Pulmonary artery endothelial cell (primary cell): ENCODE measurements at regions not wholly inside any gene's neighbourhood (a gene's known extent, or its start where the extent isn't known, plus 50 kb on each side); places are given as distances from the start of the nearest gene placed in this dataset.
"Not testable (repeated sequence)": the region's sequence is repeated elsewhere in the genome, so short reads cannot be mapped to it uniquely, and the experiment has no call there.

Experiments
- DNase-seq: peaks from one replicate; pipeline ENCODE4 v3.0.0-alpha.2; 2011; ENCODE audit warnings: low read depth, low spot score

DNA sequence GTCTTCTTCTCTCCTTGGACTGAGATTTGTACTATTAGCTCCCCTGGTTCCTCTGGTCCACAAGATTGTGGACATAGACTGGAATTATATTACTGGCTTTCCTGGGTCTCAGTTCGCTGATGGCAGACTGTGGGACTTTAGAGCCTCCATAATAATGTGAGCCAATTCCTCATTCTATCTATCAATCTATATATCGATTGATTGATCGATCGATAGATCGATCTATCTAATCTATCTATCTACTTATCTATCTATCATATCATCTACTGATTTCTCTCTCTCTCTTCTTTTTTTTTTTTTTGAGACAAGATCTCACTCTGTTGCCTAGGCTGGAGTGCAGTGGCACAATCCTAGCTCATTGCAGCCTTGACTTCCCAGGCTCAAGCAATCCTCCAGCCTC is 51.5 kb upstream of the DDR1 start:
- DNase-seq, result no peak

DNA sequence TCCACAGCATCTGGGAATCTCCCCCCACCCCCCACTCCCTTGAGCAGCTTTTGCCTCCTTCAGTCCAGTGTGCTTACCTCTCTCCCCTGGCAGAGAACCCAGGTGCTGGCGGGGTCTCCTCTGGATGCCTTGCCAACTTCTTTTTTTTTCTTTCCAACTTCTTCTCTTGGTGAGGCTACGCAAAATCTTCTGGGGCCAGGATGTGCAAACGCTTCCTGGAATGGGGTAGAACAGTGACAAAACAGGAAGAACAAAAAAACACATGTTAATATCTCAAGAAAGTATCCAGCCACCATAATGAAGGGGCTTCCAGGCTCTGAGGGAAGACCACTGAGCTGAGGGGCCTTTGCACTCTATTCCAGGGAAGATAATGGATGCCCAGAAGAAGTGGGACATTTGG is 53.9 kb upstream of the DDR1 start:
- no peak for DNase-seq

DNA sequence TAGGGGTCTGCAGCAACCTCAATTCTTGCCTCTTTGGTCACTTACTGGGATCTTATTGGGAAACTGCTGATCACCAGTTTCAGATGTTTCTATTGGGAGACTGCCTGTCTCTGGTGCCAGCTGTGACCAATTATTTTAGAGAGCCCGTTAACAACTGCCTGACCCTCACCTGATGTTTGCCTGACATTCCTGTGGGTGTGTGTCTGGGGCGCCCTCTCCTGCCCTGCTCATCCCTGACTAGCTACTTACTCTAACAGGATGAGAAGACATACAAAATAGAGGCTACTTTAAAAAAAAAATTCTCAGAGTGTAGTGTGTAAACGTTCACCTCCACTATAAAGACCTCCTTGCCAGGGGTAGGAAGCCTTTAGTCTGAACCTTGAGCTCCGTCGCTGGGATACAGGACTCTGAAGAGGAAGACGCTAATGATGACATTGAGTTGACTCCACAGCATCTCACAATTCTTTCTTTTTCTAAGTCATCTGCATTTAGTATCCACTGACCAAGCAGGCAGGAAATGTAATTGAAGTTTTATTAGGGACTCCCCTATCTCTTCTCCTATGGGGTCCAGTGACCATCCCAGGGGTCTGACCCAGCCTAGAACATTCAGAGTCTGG is 54.6 kb upstream of the DDR1 start:
- no peak for DNase-seq

DNA sequence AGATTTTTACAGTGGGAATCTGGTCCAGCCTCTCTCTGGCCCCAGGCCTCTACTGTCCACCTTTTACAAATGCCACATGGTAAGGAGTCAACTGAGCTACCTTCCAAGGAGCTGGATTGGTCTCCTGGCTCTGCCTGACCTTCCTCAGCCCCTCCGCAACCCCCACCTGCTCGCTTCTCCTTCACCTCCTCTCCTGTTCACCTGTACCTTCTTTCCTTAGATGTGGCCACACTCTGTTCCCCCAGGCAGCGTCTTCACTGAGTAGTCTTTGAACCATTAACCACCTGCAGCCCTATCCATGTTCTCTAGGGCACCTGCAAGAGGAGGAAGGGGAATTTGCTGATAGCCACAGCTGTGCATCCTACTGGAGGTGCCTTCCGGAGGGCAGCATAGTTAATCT is 55.3 kb upstream of the DDR1 start:
- no peak for DNase-seq

DNA sequence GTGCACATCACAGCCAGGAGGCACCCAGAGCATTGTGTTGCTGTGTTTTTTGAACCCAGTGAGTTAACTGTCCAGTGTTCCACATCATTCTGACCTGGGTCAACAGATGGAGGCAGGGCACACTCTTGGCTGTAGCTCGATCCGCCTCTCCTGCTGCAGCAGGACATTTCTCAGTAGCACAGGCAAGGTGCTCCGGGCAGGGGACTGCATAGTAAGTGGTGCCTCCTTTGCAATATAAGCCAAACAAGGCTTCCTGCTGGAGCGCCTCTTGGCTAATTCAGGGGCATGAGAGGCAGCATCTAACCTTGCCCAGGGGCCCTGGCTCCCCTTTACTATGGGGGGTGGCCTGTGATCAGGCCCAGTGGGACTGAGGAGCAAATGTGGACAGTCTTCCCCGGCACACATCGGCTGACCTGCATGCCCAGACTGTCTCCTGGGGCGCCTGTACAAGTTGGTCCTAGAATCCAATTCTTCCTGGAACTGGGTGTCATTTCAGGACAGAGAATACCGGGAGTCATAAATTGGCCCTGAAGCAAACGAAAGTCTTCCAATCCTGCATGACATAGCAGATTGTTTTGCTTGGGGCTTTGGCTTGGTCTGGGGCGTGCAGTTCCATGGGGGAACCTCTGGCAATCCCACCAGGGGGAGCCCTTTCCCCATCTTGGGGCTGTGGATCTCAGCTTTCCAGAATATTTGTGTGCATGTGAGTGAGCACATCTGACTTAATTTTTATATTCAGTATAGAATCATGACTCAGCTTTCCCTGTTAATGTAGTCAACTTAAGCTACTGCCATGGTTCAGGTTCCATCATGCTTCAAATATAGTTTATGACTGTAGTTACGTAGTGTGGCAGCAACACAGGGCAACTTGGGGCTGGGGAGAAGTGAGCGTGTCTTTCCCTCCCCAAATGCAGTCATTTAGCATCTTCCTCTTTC is 56.0 kb upstream of the DDR1 start:
- DNase-seq, result peak; percentile 50

DNA sequence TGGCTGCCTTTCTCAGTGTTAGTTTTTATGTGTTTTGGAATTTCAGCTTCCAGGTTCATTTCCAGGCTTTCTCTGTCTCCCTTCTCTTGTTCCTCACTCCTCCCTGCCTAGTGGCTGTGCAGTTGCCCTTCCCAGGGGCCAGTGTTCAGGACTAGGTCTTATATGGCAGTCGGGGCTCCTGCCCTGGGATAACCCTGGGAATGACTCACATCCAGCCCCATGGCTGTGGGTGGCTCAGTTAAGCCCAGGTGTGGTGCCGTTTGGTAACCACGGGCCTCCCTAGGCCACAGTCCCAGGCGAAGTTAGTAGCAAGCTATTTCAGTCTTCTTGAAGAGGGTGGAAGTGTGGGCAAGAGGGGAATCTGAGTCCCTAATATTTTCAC is 57.4 kb upstream of the DDR1 start:
- DNase-seq, result no peak

DNA sequence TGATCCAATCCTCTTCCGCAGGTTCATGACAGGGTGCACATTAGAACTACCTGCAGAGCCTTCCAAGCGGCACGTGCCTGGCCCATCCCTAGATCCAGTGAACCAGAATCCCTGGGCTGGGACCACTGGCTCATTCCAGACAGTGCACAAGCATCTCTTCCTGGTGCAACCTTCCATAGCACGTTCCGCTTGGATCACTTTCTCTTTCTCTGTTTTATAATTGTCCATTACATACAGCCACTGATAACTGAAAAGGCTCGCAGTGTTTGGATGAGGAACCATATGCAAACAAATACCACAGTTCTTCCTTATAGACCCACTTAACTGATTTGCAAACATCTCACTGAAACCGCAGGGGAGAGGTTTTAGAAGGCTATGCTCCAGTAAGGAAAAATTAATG is 59.6 kb upstream of the DDR1 start:
- no peak for DNase-seq

DNA sequence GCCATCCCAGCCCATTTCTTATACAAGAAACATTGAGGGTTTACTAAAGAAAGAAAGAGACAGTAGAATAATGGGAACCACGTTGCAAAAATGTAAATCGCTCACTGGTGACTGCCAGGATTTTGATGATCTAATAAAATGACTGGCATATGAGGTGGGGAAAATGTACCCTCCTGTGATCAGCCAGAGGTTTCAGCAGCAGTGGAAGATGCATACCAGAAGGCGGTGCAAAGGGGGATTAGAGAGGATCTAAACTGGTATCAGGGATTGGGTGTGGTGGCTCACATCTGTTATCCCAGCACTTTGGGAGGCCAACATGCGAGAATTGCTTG is 60.8 kb upstream of the DDR1 start:
- no peak for DNase-seq

DNA sequence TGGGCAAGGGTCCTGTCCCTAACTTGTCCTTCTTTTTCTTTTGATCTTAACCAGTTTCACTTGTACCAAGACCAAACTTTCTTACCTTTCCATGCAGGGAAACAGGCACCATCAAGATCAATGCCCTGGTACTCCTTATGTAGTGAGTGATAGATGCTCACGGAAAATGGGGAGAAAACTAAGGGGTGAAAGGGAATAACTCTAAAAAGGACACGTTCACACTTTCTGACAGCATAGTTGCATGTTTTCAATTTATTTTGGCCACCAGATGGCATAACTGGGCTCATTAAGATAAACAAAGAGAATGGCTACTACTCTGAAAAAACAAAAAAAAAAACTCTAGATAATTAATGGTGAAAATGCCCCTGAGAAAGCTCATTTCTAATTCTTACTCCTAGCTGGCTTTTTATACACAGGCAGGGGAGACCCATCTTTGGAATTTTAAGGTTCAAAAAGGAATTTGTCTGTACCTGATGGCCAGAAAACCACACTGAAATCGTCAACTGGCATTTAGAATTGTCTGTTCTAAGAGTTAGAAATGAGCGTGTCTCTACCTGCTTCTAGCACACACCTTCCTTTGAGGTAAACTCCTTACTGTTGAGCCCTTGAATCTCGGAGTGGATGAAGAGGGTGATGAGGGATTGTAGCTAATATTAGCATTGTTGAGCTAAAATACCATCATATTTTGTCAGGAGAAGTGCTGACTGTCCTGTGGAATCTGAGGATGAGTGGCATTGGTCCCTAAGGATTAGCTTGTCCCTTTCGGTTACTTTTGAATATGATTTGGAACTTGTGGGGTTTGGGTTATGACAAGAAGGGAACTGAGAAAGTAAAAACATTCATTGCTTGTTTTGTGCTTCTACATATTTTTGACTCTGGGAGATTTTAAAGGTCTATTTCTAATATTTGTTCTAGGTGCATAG is 62.2 kb upstream of the DDR1 start:
- DNase-seq, result no peak

DNA sequence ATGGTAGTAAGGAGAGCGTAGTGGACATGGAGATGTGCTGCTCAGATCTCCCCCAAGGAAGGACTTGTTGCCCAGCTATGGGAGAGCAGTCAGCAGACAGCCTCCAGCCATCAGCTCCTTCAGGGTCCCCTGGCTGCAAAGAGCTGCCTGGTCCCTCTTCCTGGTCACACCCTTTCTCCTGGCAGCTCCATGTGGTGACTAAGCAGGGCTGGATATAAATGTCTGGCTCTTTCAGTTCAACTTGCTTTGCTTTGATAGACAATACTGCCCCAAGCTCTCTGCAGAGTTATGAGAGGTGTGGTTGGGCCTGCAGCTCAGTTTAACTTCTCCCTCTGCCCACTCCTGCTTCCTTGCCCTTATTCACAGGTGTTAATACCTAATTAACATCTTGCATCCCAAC is 64.1 kb upstream of the DDR1 start:
- no peak for DNase-seq

DNA sequence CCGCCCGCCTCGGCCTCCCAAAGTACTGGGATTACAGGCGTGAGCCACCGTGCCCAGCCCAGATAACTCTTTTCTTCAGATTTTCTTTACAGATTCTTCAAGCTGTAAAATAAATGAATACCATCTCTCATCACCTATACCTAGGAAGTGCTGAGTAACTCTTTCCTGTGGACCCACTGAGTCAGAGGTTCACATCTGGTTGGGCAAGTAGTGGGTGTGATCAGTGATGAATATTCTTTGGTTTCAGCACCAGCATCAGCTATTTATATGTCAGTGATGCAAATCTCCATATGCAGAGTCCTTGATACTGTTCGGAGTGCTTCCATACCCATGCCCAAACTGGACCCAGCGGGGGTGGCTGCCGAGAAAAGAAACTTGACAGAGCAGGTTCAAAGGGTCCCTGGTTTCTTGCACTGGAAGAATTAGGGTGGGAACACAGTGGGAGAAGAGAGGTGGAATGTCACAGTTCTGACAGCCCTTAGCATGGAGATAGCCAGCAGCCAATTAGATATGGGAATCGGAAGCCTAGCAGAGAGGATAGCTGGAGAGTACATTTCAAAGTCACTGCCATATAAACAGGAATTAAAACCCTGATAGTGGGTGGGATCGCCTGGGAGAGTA is 64.9 kb upstream of the DDR1 start:
- DNase-seq, result no peak

DNA sequence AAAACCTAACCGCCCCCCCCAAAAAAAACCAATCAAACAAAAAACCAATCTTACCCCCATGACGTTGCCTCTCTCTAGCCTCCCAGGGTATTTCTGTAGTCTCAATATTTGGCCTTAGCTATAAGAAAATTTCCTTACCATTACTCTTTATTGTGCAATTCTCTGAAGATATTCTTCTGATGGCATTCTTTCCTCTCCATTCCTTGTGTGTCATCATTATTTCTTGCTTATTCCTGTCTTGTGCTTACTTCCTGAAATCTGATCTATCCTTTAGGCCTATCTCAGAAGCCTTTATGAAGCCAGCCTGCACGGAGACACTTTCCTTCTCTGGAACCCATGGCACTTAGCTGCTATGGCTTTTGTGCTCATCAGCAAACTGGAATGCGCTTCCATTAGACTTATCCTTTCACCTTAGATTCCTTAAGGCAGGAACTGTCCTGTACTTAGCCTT is 65.9 kb upstream of the DDR1 start:
- no peak for DNase-seq

DNA sequence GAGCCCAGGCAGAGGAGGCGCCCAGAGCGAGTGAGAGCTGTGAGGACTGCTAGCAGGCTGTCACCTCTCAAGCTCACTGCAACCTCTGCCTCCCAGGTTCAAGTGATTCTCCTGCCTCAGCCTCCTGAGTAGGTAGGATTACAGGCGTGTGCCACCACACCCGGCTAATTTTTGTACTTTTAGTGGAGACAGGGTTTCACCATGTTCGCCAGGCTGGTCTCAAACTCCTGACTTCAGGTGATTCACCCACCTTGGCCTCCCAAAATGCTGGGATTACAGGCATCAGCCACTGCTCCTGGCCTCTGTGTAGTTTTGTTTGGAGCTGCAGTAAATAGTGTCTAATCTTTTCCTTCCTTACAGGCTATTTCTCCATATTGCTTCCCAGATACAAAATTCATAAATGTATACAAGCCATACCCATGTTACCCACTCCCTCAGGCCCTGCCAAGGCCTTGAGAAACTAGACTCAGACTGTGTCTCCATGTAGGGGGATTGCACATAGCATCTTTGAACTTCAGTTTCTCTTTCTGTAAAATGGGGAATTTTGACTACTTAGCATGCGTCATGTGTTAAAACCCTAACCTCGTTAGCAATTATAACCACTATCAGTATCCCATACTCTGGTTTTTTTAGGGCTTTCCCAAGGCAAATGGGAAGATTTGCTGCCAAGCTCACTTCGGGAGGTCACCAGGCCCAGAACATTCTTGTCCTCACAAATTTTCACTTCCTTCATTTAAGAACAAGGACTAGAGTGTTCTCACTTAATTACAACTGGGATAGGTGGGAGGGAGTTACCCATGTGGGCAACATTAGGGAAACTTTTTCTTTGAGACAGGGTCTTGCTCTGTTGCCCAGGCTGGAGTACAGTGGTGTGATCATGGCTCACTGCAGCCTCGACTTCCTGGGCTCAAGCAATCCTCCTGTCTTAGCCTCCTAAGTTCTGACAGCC is 67.3 kb upstream of the DDR1 start:
- no peak for DNase-seq

DNA sequence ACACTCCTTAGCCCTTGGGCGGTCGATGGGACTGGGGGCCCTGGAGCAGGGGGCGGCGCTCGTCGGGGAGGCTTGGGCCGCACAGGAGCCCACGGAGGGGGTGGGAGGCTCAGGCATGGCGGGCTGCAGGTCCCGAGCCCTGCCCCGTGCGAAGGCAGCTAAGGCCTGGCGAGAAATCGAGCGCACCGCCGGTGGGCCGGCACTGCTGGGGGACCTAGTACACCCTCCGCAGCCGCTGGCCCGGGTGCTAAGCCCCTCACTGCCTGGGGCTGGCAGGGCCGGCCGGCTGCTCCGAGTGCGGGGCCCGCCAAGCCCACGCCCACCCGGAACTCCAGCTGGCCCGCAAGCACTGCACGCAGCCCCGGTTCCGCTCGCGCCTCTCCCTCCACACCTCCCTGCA is 68.0 kb upstream of the DDR1 start:
- not testable (repeated sequence) for DNase-seq

DNA sequence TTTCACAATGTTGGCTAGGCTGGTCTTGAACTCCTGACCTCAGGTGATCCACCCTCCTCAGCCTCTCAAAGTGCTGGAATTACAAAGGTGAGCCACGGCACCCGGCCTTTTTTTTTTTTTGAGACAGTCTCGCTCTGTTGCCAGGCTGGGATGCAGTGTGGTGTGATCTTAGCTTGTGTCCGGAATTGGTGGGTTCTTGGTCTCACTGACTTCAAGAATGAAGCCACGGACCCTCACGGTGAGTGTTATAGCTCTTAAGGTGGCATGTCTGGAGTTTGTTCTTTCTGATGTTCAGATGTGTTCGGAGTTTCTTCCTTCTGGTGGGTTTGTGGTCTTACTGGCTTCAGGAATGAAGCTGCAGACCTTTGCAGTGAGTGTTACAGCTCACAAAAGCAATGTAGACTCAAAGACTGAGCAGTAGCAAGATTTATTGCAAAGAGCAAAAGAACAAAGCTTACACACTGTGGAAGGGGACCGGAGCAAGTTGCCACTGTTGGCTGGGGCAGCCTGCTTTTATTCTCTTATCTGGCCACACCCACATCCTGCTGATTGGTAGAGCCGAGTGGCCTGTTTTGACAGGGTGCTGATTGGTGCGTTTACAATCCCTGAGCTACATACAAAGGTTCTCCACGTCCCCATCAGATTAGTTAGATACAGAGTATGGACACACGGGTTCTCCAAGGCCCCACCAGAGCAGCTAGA is 69.1 kb upstream of the DDR1 start:
- DNase-seq, result not testable (repeated sequence)

DNA sequence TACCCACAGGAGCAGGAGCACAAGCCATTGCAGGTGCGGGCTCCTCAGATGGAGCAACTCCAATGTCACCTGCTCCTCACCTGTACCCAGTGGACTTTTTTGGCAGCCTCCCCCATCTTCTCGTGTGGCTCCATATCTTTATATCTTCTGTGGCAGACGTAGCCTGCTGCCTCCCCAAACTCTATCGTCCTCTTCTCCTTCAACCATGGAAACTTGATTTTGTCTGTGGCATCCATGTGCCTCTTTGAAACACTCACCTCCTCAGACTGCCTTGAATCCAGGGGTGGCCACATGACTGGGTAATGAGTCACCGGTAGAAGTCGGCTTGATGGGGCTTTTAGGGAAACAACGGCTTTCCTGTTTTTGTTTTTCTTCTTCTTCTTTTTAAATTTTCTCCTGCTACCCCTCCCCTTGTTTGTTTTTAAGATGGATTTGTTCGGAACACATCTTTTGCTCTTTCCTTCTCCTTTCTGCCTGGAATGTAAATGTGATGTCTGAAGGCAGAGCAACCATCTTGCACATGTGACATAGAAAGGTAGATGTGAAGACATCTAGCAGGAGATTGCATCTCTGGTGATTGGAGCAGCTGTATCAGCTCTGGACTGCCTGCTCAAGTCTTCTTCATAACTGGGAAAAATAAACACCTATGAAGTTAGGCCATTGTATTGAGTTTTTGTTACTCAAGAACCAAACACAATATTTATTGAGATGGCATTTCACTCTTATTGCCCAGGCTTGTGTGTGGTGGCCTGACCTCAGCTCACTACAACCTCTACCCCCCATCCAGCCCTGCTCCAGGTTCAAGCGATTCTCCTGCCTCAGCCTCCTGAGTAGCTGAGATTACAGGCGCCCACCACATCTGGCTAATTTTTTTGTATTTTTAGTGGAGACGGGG is 69.9 kb upstream of the DDR1 start:
- peak; percentile 73 for DNase-seq

DNA sequence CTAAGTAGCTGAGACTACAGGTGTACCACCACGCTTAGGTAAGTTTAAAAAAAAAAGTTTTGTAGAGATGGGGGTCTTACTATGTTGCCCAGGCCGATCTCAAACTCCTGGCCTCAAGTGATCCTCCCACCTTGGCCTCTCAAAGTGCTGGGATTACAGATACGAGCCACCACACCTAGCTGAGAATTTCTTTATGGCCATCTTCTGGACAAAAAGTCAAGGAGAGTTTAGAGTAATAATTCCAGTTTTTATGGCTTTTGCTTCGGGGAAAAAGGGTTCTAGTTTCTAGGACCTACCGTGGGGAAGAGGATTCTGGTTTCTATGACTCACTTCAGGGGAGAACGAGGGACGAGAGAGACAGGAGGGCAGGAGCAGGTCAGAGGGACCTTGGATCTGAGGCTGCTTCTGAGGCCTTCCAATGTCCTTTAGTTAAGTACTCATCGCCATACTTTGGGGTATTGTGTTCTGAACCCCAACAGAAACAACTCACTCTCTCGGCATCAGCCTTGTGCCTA is 69.3 kb upstream of the IER3 start:
- DNase-seq, result no peak

DNA sequence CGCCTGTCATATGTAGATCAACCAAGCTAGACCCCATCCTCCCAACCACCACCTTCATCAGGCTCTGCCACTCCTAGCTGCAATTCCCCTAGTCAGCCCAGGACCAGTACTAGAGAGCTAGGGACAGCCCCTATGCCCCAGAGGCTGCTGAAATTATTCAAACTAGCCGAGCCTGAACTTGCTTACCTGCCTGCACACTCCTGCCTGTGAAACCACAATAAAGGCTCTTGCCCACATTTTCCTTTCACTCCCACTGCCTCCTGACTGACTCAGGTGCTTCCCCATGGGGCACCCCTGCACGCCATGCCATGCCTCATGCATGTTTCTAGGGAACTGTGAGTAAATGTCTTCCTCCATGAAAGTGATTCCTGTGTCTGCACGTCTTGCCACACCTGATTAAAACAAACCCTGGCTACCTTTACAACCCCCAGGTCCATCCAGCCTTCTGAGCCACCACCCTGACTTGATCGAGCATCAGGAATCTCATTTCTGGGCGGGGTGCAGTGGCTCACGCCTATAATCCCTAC is 66.5 kb upstream of the IER3 start:
- no peak for DNase-seq
